Retinal pigment epithelial cell (primary cell): ENCODE measurements at regions not wholly inside any gene's neighbourhood (a gene's known extent, or its start where the extent isn't known, plus 50 kb on each side); places are given as distances from the start of the nearest gene placed in this dataset.
"Not testable (repeated sequence)": the region's sequence is repeated elsewhere in the genome, so short reads cannot be mapped to it uniquely, and the experiment has no call there.

ENCODE experiments used
- DNase-seq: peaks from one replicate; pipeline ENCODE4 v3.0.0-alpha.2; 2010; ENCODE audit warnings: low read depth
- H3K4me3 ChIP-seq: 2 replicates; pipeline ENCODE4 v1.5.1; 2011; ENCODE audit warnings: mild to moderate bottlenecking, low read length, control low read depth, moderate library complexity
- CTCF ChIP-seq: conservative IDR thresholded peaks from 2 replicates; pipeline ENCODE4 v1.5.1; 2011; ENCODE audit warnings: low read depth, low read length, control low read depth, inconsistent platforms

- DNase-seq, result no peak
- no peak overlapping the region for H3K4me3 ChIP-seq
- no peak for TF ChIP-seq CTCF
Measured at GRCh38 chr3:95567346-95567745, 1247.0 kb upstream of the EPHA6 start.

GRCh38 chr3:95586754-95587153 lies 1227.6 kb upstream of the EPHA6 start:
- no peak for TF ChIP-seq CTCF
- H3K4me3 ChIP-seq, result no peak overlapping the region
- no peak for DNase-seq

- H3K4me3 ChIP-seq, DNase-seq: not testable (repeated sequence)
Measured at GRCh38 chr3:95587641-95588040, 1226.8 kb upstream of the EPHA6 start.

GRCh38 chr3:95588473-95588872 lies 1225.9 kb upstream of the EPHA6 start:
- no peak for DNase-seq
- no peak for TF ChIP-seq CTCF
- H3K4me3 ChIP-seq, result no peak overlapping the region

- no peak overlapping the region for H3K4me3 ChIP-seq
- no peak for DNase-seq
- no peak for TF ChIP-seq CTCF
Measured at GRCh38 chr3:95595416-95596075, 1218.8 kb upstream of the EPHA6 start.

- H3K4me3 ChIP-seq, result no peak overlapping the region
- no peak for DNase-seq
- no peak for TF ChIP-seq CTCF
Measured at GRCh38 chr3:95607926-95608325, 1206.5 kb upstream of the EPHA6 start.

- H3K4me3 ChIP-seq, result no peak overlapping the region
- no peak for DNase-seq
- TF ChIP-seq CTCF, result no peak
Measured at GRCh38 chr3:95609411-95609810, 1205.0 kb upstream of the EPHA6 start.
